Fibroblast of pulmonary artery (primary cell): ENCODE measurements at regions not wholly inside any gene's neighbourhood (a gene's known extent, or its start where the extent isn't known, plus 50 kb on each side); places are given as distances from the start of the nearest gene placed in this dataset.

Source experiments
- DNase-seq: peaks from one replicate; pipeline ENCODE4 v3.0.0-alpha.2; 2010; ENCODE audit warnings: low read depth
- H3K4me3 ChIP-seq: replicated peaks from 2 replicates; pipeline ENCODE4 v1.5.1; 2011; ENCODE audit warnings: low read depth, mild to moderate bottlenecking, control low read depth, low read length, moderate library complexity
- TF ChIP-seq, protein P1 (sequence below): IDR thresholded peaks from 2 replicates; pipeline ENCODE4 v1.5.1; 2011; ENCODE audit warnings: mild to moderate bottlenecking, control low read depth, low read length, inconsistent platforms; ENCODE audit errors: missing control alignments

DNA sequence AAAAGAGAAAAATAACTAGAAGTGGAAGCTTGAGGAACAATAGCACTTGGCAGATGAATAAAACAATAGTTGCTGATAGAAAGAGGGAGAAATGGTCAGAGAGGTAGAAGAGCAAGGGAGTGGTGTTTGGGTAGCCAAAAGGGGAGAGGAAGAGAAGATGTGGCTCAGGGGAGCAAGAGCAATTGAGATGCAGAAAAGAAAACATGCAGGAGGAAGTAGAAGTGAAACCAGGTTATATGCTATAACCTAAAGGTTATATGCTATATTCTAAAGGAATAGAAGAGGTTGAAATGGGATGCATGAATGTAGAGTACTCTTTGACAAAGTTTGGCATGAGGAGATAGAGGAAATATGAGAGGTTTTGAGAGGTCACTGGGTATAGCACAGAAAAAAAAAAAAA lies 759.5 kb downstream of the SATB2 start:
- no peak for DNase-seq
- TF ChIP-seq, protein P1, sequence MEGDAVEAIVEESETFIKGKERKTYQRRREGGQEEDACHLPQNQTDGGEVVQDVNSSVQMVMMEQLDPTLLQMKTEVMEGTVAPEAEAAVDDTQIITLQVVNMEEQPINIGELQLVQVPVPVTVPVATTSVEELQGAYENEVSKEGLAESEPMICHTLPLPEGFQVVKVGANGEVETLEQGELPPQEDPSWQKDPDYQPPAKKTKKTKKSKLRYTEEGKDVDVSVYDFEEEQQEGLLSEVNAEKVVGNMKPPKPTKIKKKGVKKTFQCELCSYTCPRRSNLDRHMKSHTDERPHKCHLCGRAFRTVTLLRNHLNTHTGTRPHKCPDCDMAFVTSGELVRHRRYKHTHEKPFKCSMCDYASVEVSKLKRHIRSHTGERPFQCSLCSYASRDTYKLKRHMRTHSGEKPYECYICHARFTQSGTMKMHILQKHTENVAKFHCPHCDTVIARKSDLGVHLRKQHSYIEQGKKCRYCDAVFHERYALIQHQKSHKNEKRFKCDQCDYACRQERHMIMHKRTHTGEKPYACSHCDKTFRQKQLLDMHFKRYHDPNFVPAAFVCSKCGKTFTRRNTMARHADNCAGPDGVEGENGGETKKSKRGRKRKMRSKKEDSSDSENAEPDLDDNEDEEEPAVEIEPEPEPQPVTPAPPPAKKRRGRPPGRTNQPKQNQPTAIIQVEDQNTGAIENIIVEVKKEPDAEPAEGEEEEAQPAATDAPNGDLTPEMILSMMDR: no peak
- no peak overlapping the region for H3K4me3 ChIP-seq

DNA sequence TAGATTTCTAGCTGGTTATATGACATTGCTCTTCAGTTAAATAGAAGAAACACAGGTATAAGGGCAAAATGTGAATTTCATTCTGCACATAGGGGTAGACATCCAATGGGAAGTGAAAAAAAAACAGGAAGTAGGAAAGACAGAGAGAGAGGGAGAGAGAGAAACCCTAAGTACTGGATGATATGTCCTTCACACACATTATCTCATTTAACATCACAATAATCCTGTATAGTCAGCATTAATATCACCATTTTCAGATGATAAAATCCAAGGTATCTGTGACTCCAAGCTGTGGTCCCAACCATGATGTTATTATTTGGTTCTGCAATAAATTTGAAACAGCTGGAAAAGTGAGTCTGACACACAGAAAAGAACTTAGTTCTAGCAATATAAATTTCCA lies 759.9 kb downstream of the SATB2 start:
- no peak overlapping the region for H3K4me3 ChIP-seq
- TF ChIP-seq, protein P1: no peak
- no peak for DNase-seq

DNA sequence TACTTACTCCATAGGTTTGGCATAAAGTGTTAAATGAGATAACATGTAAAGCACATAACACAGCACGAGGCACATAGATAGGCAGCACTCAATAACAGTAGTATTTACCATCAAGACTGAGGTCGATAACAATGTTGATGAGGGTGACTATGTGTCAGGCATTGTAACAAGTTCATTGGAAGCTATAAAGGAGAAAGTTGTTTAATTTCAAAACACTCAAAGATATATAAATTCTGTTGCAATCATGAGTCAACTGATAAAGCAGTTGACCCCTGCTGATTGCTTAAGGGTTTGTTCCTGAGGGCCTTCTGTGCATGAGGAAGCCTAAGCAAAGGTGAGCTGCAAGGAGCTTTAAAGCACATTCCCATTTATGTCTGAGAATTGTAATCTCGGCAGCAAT lies 760.5 kb downstream of the SATB2 start:
- TF ChIP-seq, protein P1: no peak
- DNase-seq: no peak
- no peak overlapping the region for H3K4me3 ChIP-seq

DNA sequence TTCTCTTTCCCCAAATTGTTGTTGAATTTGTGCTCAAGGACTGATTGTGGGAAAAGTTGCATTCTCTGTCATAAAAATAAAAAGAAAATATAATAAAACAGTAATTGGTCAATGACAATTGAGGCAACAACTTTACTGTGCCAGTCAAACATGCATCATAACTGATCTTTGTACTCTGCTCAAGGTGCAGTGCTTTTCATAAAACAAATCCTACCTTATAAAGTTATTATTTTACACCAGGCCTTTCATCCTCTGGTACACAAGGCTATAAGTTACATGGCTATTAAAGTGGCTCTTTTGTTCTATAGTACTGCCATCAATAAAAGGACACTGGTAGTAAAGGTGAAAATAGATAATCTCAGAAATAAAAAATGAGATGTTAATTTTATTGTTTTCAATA lies 761.9 kb downstream of the SATB2 start:
- no peak overlapping the region for H3K4me3 ChIP-seq
- DNase-seq: no peak
- TF ChIP-seq, protein P1: no peak

DNA sequence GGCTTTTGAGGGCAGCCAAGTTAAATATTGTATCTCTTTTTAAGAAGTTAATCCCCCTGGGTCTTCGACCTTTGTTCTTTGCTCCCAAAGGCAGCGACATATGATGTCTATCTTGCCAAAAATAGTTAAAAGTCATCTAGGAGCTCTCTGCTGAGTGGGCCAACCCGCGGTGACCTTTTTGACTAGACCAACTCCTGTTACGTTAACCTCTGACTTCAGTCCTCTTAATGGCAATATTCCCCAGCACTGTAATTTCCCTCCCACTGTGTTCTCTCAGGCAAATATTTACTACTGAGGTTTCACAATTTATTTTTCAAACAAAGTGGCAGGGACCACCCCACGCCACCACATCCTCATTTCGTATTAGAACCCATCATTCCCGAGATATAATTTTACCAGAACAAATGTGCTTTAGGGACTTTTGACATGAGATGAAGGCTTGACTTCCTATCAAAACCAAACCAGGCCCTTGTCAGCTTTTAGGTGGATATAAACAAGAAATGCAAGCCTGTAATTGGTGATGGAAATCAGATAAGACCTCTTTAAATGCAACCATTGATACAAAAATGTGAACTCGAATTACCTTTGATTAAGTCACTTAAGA lies 764.7 kb downstream of the SATB2 start:
- no peak for DNase-seq
- TF ChIP-seq, protein P1: no peak
- H3K4me3 ChIP-seq: no peak overlapping the region

DNA sequence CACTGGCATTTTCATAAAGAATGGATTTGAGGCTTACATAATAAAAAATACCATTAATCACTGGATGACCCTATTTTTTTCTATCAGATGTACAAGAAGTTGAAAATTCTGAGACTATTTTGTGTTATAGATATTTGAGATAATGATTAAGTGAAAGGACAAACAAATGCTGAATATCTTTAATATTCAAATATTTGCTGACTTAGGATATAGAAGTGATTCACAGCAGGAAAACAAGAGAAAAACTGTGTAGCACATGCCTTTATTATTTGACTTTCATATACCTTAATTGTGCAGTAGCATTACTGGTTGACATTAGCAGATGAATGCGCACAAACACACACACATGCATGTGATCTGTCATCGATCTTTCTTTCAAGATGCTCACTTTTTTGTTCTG lies 766.5 kb downstream of the SATB2 start:
- TF ChIP-seq, protein P1: no peak
- no peak for DNase-seq
- no peak overlapping the region for H3K4me3 ChIP-seq

DNA sequence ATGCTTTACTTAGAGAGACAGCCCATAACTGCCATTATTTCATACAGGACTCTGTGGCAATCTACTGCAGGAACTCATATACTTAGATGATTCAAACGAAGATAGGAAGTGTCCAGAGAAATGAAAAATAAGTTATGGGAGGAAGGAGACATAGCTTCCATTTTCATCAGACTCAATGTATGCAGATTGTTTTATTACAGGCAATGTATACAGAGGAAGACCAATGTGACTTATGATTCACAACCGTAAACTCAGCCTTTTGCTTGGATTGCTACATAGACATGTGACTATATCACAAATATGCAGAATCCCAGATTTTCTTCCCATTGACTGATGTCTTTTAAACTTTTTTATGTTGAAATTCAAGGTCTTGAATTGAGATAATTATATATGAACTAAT lies 793.4 kb downstream of the SATB2 start:
- no peak for DNase-seq
- TF ChIP-seq, protein P1: no peak
- no peak overlapping the region for H3K4me3 ChIP-seq
